Ishikawa (cell line): ENCODE measurements at regions not wholly inside any gene's neighbourhood (a gene's known extent, or its start where the extent isn't known, plus 50 kb on each side); places are given as distances from the start of the nearest gene placed in this dataset.

Experiments used
- CEBPB ChIP-seq: IDR thresholded peaks from 2 replicates; pipeline ENCODE4 v1.6.1; 2012
- CREB1 ChIP-seq: IDR thresholded peaks from 2 replicates; pipeline ENCODE4 v1.6.1; 2012; ENCODE audit warnings: low read depth
- EGR1 ChIP-seq: IDR thresholded peaks from 2 replicates; pipeline ENCODE4 v1.6.1; 2012
- EP300 ChIP-seq: IDR thresholded peaks from 2 replicates; pipeline ENCODE4 v1.6.1; 2012; ENCODE audit warnings: borderline replicate concordance
- FOXM1 ChIP-seq: IDR thresholded peaks from 2 replicates; pipeline ENCODE4 v1.6.1; 2012; ENCODE audit warnings: low read depth, borderline replicate concordance
- MAX ChIP-seq: IDR thresholded peaks from 2 replicates; pipeline ENCODE4 v1.6.1; 2012
- NFIC ChIP-seq: IDR thresholded peaks from 2 replicates; pipeline ENCODE4 v1.6.1; 2012
- RAD21 ChIP-seq: IDR thresholded peaks from 2 replicates; pipeline ENCODE4 v1.6.1; 2012; ENCODE audit warnings: low read depth
- REST ChIP-seq: IDR thresholded peaks from 2 replicates; pipeline ENCODE4 v1.6.1; 2012; ENCODE audit warnings: low read depth, mild to moderate bottlenecking
- TAF1 ChIP-seq: IDR thresholded peaks from 2 replicates; pipeline ENCODE4 v1.6.1; 2012; ENCODE audit warnings: low read depth, mild to moderate bottlenecking
- TCF12 ChIP-seq: IDR thresholded peaks from 2 replicates; pipeline ENCODE4 v1.6.1; 2012; ENCODE audit warnings: low read depth
- TEAD4 ChIP-seq: IDR thresholded peaks from 2 replicates; pipeline ENCODE4 v1.6.1; 2012
- USF1 ChIP-seq: IDR thresholded peaks from 2 replicates; pipeline ENCODE4 v1.6.1; 2012
- YY1 ChIP-seq: IDR thresholded peaks from 2 replicates; pipeline ENCODE4 v1.6.1; 2012; ENCODE audit warnings: low read depth
- ZBTB7A ChIP-seq: IDR thresholded peaks from 2 replicates; pipeline ENCODE4 v1.6.1; 2012; ENCODE audit warnings: low read depth

- no peak for TF ChIP-seq TEAD4
- TF ChIP-seq TCF12 = no peak
- TF ChIP-seq EP300 = no peak
- TF ChIP-seq USF1 = no peak
- no peak for TF ChIP-seq EGR1
- TF ChIP-seq YY1 = no peak
- TF ChIP-seq TAF1 = no peak
- no peak for TF ChIP-seq ZBTB7A
- no peak for TF ChIP-seq NFIC
- no peak for TF ChIP-seq MAX
- no peak for TF ChIP-seq CREB1
- no peak for TF ChIP-seq RAD21
- TF ChIP-seq CEBPB = no peak
- TF ChIP-seq REST = no peak
- TF ChIP-seq FOXM1 = no peak
Observed at GRCh38 chr4:14711259-14711658, 291.0 kb upstream of the CPEB2 start.

- TF ChIP-seq FOXM1 (no peak), TAF1 (no peak)
Observed at GRCh38 chr4:14716691-14717090, 285.6 kb upstream of the CPEB2 start.

- TF ChIP-seq FOXM1 (no peak), CREB1 (no peak), RAD21 (no peak), NFIC (no peak), ZBTB7A (no peak), MAX (no peak), TCF12 (no peak), EP300 (no peak), TAF1 (no peak), USF1 (no peak)
Observed at GRCh38 chr4:14719053-14719452, 283.2 kb upstream of the CPEB2 start.

GRCh38 chr4:14726441-14726840, 275.8 kb upstream of the CPEB2 start:
- TF ChIP-seq TCF12 = no peak
- TF ChIP-seq YY1 = no peak
- no peak for TF ChIP-seq EGR1
- no peak for TF ChIP-seq MAX
- TF ChIP-seq CEBPB = no peak
- no peak for TF ChIP-seq EP300
- TF ChIP-seq RAD21 = no peak
- no peak for TF ChIP-seq NFIC
- no peak for TF ChIP-seq CREB1
- no peak for TF ChIP-seq FOXM1
- no peak for TF ChIP-seq ZBTB7A
- no peak for TF ChIP-seq USF1
- no peak for TF ChIP-seq REST
- no peak for TF ChIP-seq TAF1

- TF ChIP-seq FOXM1 = no peak
- TF ChIP-seq ZBTB7A = no peak
- TF ChIP-seq USF1 = no peak
- TF ChIP-seq TAF1 = no peak
- no peak for TF ChIP-seq REST
- no peak for TF ChIP-seq CREB1
- no peak for TF ChIP-seq EP300
- TF ChIP-seq NFIC = no peak
- no peak for TF ChIP-seq TEAD4
- TF ChIP-seq YY1 = no peak
Observed at GRCh38 chr4:14726877-14727361, 275.4 kb upstream of the CPEB2 start.
